ENCODE measurements at regions not wholly inside any gene's neighbourhood (a gene's known extent, or its start where the extent isn't known, plus 50 kb on each side); places are given as distances from the start of the nearest gene placed in this dataset.

DNA sequence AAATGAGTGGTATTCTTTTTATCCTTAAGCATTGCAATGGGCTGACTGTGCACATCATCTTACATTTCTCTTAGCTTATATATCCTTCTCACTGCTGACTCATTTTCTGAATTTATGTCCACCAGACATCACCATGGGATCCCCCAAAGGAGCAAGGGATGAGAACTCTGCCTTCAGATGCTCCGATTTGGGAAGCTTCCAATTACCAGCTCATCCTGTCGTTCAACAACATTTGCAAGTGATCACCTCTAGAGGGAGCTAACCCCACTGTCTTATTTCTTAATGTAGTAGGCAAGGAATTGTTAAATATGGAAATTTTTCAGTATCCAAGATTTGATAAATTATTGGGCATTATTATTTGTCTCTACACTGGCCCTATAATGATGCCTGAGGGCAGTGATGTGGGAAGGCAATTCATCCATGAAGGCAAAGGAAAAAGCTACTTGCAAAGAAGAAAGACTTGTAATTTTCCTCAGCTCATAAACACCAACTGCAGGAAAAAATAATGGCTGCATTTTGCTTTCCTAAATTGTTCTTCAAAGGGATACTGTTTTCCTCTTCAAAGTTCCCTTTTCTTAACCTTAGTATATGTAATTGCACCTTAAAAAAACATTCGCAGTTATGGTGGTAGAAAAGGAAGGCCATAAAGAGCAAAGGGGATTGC is 102.4 kb upstream of the FSHB start:
- Histone ChIP-seq H3K27ac (no peak overlapping the region), H3K9me3 (peaks cover 0 to 3% (median 0%) of the 10 kb centered on the region in 3 donors), H3K4me3 (no peak overlapping the region), H3K36me3 (replicated peaks in 1 of 2; ENCODE audit: insufficient read depth in 1 of 2, low read depth in 2 of 2) (no peaks in the 10 kb centered on the region), H3K4me1 (no peaks in the 10 kb centered on the region), H3K27me3 (no peaks in the 10 kb centered on the region)
- intact Hi-C loops (cut with DNase I), result no loop called here
- peak in 3 of 4 donors; percentile 11 to 25 (median 15) for DNase-seq
- no peak for ATAC-seq
- WGBS, 2 donors, result 32 to 34% methylated on average over 3 of the region's 3 CpGs
- TF ChIP-seq POLR2A (IDR thresholded peaks at IDR 0.05), result no peak
- TF ChIP-seq, protein P1, sequence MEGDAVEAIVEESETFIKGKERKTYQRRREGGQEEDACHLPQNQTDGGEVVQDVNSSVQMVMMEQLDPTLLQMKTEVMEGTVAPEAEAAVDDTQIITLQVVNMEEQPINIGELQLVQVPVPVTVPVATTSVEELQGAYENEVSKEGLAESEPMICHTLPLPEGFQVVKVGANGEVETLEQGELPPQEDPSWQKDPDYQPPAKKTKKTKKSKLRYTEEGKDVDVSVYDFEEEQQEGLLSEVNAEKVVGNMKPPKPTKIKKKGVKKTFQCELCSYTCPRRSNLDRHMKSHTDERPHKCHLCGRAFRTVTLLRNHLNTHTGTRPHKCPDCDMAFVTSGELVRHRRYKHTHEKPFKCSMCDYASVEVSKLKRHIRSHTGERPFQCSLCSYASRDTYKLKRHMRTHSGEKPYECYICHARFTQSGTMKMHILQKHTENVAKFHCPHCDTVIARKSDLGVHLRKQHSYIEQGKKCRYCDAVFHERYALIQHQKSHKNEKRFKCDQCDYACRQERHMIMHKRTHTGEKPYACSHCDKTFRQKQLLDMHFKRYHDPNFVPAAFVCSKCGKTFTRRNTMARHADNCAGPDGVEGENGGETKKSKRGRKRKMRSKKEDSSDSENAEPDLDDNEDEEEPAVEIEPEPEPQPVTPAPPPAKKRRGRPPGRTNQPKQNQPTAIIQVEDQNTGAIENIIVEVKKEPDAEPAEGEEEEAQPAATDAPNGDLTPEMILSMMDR (IDR thresholded peaks at IDR 0.05), result peak in 6 of 7 experiments; percentile 36 to 57 (median 52)

DNA sequence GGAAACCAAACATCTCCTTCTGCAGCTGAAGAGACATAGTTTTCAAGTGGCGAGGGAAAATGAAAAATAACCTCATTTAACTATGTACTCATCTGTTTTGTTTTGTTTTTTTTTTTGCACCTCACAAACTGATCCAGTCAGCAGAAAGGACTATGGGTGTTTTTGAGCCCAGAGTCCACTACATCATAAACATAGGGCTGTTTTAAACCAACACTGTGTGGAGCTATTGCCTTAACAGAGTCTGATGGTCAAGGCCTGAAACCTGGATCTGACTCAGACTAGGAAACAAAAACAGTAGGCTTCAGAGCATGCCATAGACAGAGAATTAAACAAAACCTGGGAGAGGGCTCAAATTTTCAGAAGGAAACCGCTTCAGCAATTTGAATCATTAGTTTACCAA is 99.3 kb upstream of the FSHB start:
- H3K4me1 ChIP-seq, result no peaks in the 10 kb centered on the region
- H3K4me3 ChIP-seq, result no peak overlapping the region
- TF ChIP-seq, protein P1 (IDR thresholded peaks at IDR 0.05), result peak in 5 of 7 experiments; percentile 10 to 69 (median 35)
- no peak for TF ChIP-seq POLR2A (IDR thresholded peaks at IDR 0.05)
- peaks cover 0 to 3% (median 0%) of the 10 kb centered on the region in 3 donors for H3K9me3 ChIP-seq
- intact Hi-C loops (cut with DNase I), result loop anchor here (10.0 kb wide), 1 partner anchor 63 kb away; no protein-coding TSS in a partner anchor
- H3K27ac ChIP-seq, result no peak overlapping the region
- 51 to 52% methylated on average over 2 of the region's 2 CpGs for WGBS, 2 donors
- peak; percentile 62 for ATAC-seq
- DNase-seq, result peak in 2 of 4 donors; percentile 25 to 32
- H3K27me3 ChIP-seq, result no peaks in the 10 kb centered on the region
- no peaks in the 10 kb centered on the region for H3K36me3 ChIP-seq (replicated peaks in 1 of 2; ENCODE audit: insufficient read depth in 1 of 2, low read depth in 2 of 2)

DNA sequence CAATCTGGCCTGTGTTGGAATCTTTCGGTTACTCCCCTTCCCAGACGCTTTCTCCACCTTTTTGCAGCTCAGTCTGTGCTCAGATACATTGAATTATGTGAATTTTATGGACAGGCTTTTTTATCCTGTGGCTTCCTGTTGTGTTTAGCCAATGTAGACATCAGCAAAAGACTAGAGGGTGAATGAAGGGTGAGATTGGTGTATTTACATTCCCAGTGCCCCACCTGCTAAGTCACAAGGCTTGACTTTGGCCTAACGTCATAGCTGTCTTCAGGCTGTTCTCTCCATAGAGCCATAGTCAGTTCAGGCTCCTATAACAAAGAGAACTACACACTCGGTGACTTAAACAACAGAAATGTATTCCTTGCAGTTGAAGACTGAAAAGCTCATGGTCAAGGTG is 97.5 kb upstream of the FSHB start:
- Histone ChIP-seq H3K9me3 (peaks cover 0 to 3% (median 0%) of the 10 kb centered on the region in 3 donors), H3K4me3 (no peak overlapping the region), H3K27ac (no peak overlapping the region), H3K4me1 (no peaks in the 10 kb centered on the region), H3K27me3 (no peaks in the 10 kb centered on the region), H3K36me3 (replicated peaks in 1 of 2; ENCODE audit: insufficient read depth in 1 of 2, low read depth in 2 of 2) (no peaks in the 10 kb centered on the region)
- 65 to 73% methylated on average over 4 of the region's 4 CpGs for WGBS, 2 donors
- DNase-seq, result peak in 1 of 4 donors; percentile 22
- peak; percentile 55 for ATAC-seq
- TF ChIP-seq POLR2A (IDR thresholded peaks at IDR 0.05), result no peak
- TF ChIP-seq, protein P1 (IDR thresholded peaks at IDR 0.05), result no peak
- intact Hi-C loops (cut with DNase I), result loop anchor here (10.0 kb wide), 1 partner anchor 62 kb away; no protein-coding TSS in a partner anchor

DNA sequence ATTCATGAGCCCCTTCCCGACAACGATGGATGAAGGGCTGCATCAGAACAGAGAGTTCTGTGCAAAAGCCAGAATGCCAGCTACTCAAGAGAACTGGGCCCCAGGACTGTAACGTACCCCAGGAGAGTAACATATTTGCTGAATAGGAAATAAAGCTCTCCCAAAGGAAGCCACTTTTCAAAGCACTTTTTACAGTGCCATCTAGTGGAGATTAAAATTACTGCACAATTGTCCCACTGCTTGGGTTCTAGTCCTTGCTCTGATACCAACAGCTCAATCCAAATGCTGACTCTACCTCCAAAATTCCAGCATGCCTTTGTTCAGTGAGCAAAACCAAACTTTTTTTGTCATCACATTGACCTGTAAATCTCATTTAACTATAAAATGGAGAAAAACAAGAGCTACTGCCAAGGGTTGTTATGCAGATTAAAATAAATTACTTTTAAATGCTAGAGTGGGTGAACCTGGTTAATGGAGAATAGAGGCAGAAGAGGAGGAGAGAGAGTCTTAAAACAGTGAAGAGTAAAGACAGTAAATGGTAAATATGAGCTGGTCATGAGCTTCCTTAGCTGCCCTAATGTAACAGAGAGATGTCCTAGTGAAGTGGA is 87.6 kb upstream of the FSHB start:
- ATAC-seq (no peak), DNase-seq (no peak)
- TF ChIP-seq POLR2A (IDR thresholded peaks at IDR 0.05), result no peak
- TF ChIP-seq, protein P1 (IDR thresholded peaks at IDR 0.05), result peak; percentile 22 to 70 (median 53)
- H3K4me1 ChIP-seq, result no peaks in the 10 kb centered on the region
- H3K27me3 ChIP-seq, result no peaks in the 10 kb centered on the region
- intact Hi-C loops (cut with DNase I), result no loop called here
- no peaks in the 10 kb centered on the region for H3K36me3 ChIP-seq (replicated peaks in 1 of 2; ENCODE audit: insufficient read depth in 1 of 2, low read depth in 2 of 2)
- H3K4me3 ChIP-seq, result no peak overlapping the region
- H3K27ac ChIP-seq, result no peak overlapping the region
- WGBS, 2 donors, result 38 to 39% methylated on average over 3 of the region's 3 CpGs
- H3K9me3 ChIP-seq, result no peaks in the 10 kb centered on the region

Data from body of pancreas (tissue), 4 donors.